ENCODE measurements at regions not wholly inside any gene's neighbourhood (a gene's known extent, or its start where the extent isn't known, plus 50 kb on each side); places are given as distances from the start of the nearest gene placed in this dataset.

- DNase-seq (ENCODE audit: low read depth) = no peak
Measured at GRCh38 chr2:2926009-2926857, 451.4 kb downstream of the EIPR1 start.

DNA sequence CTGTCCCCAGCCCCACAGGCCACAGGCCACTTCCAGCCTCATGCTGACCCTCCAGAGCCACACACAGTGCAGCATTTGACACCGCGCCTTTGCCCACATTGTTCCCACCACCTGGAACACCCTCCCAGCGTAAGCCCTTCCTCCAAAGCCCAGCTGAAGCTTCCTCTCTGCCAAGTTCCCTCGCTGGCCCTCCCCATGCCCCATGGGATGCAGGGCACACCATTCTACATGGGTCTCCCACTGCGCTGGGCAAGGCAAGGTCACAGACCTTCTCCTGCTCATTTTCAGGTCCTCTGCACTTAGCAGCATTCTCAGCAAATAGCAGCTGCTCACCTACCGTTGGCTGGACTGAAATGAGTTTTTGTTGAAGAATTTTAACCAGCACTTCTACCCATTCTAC is 455.5 kb downstream of the EIPR1 start:
- no peak for DNase-seq (ENCODE audit: low read depth)

DNA sequence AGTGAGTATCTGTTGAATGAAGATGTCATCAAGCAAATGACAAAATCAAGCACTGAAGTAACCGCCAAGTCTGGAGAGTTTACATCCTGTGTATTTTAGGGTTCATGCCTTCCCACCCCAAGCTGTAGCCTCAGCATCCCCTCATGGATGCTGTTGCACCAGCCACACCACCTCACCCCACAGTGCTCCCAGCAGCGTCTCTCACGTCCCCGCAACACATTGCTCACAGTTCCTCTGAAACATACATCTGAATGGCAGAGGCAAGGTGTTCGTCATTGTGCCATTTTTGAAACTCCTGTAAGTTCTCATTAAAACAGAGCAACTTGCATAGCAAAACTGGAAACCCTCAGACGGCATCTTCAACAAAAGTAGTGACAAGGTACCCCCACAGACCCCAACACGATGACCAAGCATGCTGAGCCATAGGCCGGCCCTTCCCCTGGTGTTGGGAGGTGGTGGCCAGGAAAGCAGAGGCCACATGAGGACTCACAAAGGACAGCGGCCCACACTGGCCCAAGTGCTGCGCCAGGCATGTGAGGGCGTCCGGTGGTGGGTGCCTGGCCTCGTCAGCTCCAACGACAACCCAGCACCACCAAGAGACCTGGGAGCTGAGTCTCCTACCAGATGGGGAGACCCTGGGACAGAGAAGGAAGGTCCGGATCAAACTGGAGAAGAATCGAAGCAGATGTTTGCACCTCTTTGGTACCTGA is 456.5 kb downstream of the EIPR1 start:
- DNase-seq (ENCODE audit: low read depth) = no peak

- DNase-seq (ENCODE audit: low read depth) = no peak
Measured at GRCh38 chr2:2919574-2920365, 457.8 kb downstream of the EIPR1 start.

DNA sequence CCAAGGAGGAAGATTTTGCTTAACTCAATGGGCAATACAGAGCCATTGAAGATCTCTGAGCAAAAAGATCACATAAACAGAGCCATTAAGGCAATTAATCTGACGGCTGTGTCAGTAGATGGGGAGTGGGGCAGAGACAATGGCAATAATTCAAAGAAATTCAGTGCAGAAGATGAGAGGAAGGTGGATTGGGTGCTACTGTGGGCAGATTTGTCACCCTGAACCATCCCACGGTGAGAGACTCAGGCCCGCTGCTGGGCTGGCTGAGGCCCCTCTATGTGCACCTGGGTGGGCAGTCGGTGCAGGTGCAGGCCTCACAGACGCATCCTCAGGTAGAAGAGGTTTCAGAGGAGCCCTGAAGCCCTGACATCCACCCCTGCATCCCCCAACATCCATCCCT is 458.6 kb downstream of the EIPR1 start:
- DNase-seq (ENCODE audit: low read depth) = no peak

- no peak for DNase-seq (ENCODE audit: low read depth)
Measured at GRCh38 chr2:2916621-2917020, 461.0 kb downstream of the EIPR1 start.

GRCh38 chr2:2914252-2914651 is 463.4 kb downstream of the EIPR1 start:
- DNase-seq (ENCODE audit: low read depth) = no peak

GRCh38 chr2:2913601-2914120 is 464.0 kb downstream of the EIPR1 start:
- DNase-seq (ENCODE audit: low read depth) = no peak

DNA sequence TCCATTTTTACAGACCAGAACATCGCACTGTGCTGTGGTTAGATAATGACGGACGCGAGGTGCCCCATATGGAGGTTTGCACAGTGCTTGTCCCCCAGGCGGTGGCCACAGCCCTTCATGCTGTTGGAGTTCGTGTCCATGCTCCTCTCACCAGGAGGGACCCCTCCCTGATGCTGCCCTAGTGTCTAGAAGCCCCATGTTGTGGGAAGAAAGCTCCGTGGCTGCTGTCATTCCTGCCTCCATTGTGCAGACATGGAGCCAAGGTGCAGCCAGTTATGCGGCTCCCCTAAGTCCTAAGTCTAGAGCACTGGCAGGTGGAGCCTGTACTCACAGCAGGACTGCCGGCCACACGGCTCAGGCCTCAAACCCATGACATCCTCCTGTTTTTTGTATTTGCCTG is 464.9 kb downstream of the EIPR1 start:
- no peak for DNase-seq (ENCODE audit: low read depth)

- DNase-seq (ENCODE audit: low read depth) = no peak
Measured at GRCh38 chr2:2912293-2912692, 465.3 kb downstream of the EIPR1 start.

DNA sequence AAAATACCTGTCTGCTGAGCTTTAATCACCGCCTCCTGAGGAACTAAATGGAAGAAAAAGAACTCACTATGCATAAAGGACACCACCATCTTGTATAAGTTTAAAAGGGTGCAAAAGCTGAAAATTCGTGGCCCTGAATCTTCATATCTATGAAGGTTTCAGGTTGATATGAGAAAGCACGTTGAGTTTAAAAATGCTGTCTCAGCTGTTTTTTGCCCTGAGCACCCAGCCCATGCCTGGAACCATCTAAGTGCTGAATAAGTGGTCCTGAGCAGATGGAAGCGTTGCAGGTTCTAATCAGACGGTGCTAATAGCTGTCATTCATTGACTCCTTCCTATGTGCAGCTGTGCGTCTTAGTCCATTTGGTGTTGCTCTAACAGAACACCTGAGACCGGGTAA is 467.4 kb downstream of the EIPR1 start:
- no peak for DNase-seq (ENCODE audit: low read depth)

- DNase-seq (ENCODE audit: low read depth) = no peak
Measured at GRCh38 chr2:2909086-2910035, 468.3 kb downstream of the EIPR1 start.

GRCh38 chr2:2906091-2906490 is 471.5 kb downstream of the EIPR1 start:
- no peak for DNase-seq (ENCODE audit: low read depth)

DNA sequence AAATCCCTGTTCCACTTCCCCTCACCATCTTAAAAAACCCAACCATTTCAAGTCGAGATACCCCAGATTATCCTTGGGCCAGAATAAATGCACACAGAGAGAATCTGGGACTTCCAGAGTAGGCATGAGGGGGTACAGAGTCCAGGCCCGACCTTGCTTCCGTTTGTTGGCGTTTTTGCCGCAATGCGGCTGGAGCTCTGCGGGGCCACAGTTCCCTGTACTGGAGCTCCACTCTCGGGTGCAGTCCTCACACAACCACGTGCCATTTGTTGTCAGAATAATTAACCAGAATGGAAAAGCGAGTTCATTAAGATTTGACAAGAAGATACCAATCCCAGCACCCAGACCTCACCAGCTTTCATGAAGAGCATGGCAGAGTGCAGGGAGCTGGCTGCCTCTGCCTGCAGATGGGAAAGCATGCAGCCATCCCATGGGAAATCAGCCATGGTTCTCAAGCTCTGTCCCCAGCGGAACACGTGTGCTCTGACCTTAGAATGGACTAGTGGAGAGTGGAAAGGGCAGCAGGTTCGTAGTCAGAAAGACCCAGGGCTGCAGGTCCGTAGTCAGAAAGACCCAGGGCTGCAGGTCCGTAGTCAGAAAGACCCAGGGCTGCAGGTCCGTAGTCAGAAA is 472.8 kb downstream of the EIPR1 start:
- DNase-seq (ENCODE audit: low read depth) = no peak

GRCh38 chr2:2902547-2903281 is 474.9 kb downstream of the EIPR1 start:
- DNase-seq (ENCODE audit: low read depth) = no peak

GRCh38 chr2:2901384-2902345 is 476.0 kb downstream of the EIPR1 start:
- no peak for DNase-seq (ENCODE audit: low read depth)

- DNase-seq (ENCODE audit: low read depth) = no peak
Measured at GRCh38 chr2:2899826-2900225, 477.8 kb downstream of the EIPR1 start.

- DNase-seq (ENCODE audit: low read depth) = no peak
Measured at GRCh38 chr2:2898744-2899143, 478.9 kb downstream of the EIPR1 start.

- DNase-seq (ENCODE audit: low read depth) = no peak
Measured at GRCh38 chr2:2896643-2897042, 481.0 kb downstream of the EIPR1 start.

Data from stimulated activated CD8-positive, alpha-beta memory T cell treated with anti-CD3 and anti-CD28 coated beads, Interleukin-7, amount 100 ng/mL, for 24 hours (primary cell).